ENCODE measurements at regions not wholly inside any gene's neighbourhood (a gene's known extent, or its start where the extent isn't known, plus 50 kb on each side); places are given as distances from the start of the nearest gene placed in this dataset.

GRCh38 chrX:121245763-121246162 lies 198.4 kb downstream of the GLUD2 start:
- TF ChIP-seq CTCF (IDR thresholded peaks at IDR 0.05; ENCODE audit: poor library complexity) (no peak), EZH2 (IDR thresholded peaks at IDR 0.05; ENCODE audit: borderline replicate concordance) (no peak), EZH2phosphoT487 (IDR thresholded peaks at IDR 0.05; ENCODE audit: low read depth, severe bottlenecking, unreplicated experiment) (no peak)

Data from hepatocyte (in vitro differentiated cells).